DND-41 (cell line): ENCODE measurements at regions not wholly inside any gene's neighbourhood (a gene's known extent, or its start where the extent isn't known, plus 50 kb on each side); places are given as distances from the start of the nearest gene placed in this dataset.

Experiments used
- EZH2 ChIP-seq: IDR thresholded peaks from 3 replicates; pipeline ENCODE4 v1.6.1; 2012; ENCODE audit warnings: borderline replicate concordance, low read depth, mild to moderate bottlenecking, moderate library complexity, low read length, inconsistent platforms; ENCODE audit not compliant: severe bottlenecking
- TF ChIP-seq, protein P1 (sequence below): IDR thresholded peaks from 2 replicates; pipeline ENCODE4 v1.5.1; 2012; ENCODE audit warnings: borderline replicate concordance, low read length, moderate library complexity, mild to moderate bottlenecking; ENCODE audit not compliant: poor library complexity, severe bottlenecking; ENCODE audit errors: extremely low read depth

DNA sequence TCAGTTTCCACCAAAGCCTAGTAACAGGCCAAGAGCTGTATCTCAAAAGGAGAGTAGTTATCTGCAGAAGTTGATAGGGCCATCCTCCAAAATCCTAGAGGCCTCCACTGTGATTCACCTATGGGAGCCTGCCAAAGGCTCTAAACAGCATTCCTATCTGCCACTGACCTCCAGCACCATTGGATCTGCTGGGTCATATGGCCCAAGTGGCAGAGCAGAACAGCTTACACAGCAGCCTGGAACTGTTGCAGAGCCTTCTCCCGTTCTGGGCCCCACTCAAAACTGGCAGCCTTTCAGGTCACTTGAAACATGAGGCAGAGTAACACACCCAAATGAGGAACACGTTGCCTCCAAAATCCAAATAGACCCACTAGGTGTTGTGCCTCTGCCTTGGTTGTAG lies 345.2 kb upstream of the RND3 start:
- TF ChIP-seq, protein P1, sequence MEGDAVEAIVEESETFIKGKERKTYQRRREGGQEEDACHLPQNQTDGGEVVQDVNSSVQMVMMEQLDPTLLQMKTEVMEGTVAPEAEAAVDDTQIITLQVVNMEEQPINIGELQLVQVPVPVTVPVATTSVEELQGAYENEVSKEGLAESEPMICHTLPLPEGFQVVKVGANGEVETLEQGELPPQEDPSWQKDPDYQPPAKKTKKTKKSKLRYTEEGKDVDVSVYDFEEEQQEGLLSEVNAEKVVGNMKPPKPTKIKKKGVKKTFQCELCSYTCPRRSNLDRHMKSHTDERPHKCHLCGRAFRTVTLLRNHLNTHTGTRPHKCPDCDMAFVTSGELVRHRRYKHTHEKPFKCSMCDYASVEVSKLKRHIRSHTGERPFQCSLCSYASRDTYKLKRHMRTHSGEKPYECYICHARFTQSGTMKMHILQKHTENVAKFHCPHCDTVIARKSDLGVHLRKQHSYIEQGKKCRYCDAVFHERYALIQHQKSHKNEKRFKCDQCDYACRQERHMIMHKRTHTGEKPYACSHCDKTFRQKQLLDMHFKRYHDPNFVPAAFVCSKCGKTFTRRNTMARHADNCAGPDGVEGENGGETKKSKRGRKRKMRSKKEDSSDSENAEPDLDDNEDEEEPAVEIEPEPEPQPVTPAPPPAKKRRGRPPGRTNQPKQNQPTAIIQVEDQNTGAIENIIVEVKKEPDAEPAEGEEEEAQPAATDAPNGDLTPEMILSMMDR: no peak
- no peak for TF ChIP-seq EZH2
